GM23248 (cell line): ENCODE measurements at regions not wholly inside any gene's neighbourhood (a gene's known extent, or its start where the extent isn't known, plus 50 kb on each side); places are given as distances from the start of the nearest gene placed in this dataset.

Experiments
- DNase-seq: peaks from one replicate; pipeline ENCODE4 v3.0.0-alpha.2; 2015
- H2AFZ ChIP-seq: fragments of 200-600 bp; sonication (generic); 2 replicates; pipeline ENCODE4 v1.6.1; 2016; ENCODE audit warnings: antibody characterized with exemption
- H3F3A ChIP-seq: fragments of 200-600 bp; sonication (generic); 2 replicates; pipeline ENCODE4 v1.6.1; 2016; ENCODE audit warnings: mild to moderate bottlenecking, antibody characterized with exemption, mixed run types; ENCODE audit not compliant: insufficient read depth
- H3K27ac ChIP-seq: fragments of 200-600 bp; sonication (generic); 2 replicates; pipeline ENCODE4 v1.5.1; 2016; ENCODE audit warnings: mild to moderate bottlenecking
- H3K27me3 ChIP-seq: fragments of 200-600 bp; sonication (generic); replicated peaks from 2 replicates; pipeline ENCODE4 v1.6.1; 2016; ENCODE audit warnings: mild to moderate bottlenecking; ENCODE audit not compliant: insufficient read depth
- H3K36me3 ChIP-seq: fragments of 200-600 bp; sonication (generic); 2 replicates; pipeline ENCODE4 v1.6.1; 2016; ENCODE audit warnings: low read depth, mild to moderate bottlenecking
- H3K4me1 ChIP-seq: fragments of 200-600 bp; sonication (generic); 2 replicates; pipeline ENCODE4 v1.6.1; 2016; ENCODE audit warnings: mild to moderate bottlenecking; ENCODE audit not compliant: insufficient read depth
- H3K4me2 ChIP-seq: fragments of 200-600 bp; sonication (generic); one replicate; pipeline ENCODE4 v1.6.1; 2016; ENCODE audit warnings: mild to moderate bottlenecking; ENCODE audit not compliant: unreplicated experiment
- H3K4me3 ChIP-seq: fragments of 200-600 bp; sonication (generic); 2 replicates; pipeline ENCODE4 v1.5.1; 2016; ENCODE audit warnings: mild to moderate bottlenecking
- H3K79me2 ChIP-seq: fragments of 200-600 bp; sonication (generic); 2 replicates; pipeline ENCODE4 v1.6.1; 2016; ENCODE audit warnings: mild to moderate bottlenecking; ENCODE audit not compliant: insufficient read depth
- H3K9ac ChIP-seq: fragments of 200-600 bp; sonication (generic); 2 replicates; pipeline ENCODE4 v1.6.1; 2016; ENCODE audit warnings: mild to moderate bottlenecking
- H3K9me2 ChIP-seq: fragments of 200-600 bp; sonication (generic); 2 replicates; pipeline ENCODE4 v1.6.1; 2016; ENCODE audit warnings: mixed run types, mild to moderate bottlenecking, moderate library complexity; ENCODE audit not compliant: insufficient read depth
- H3K9me3 ChIP-seq: fragments of 200-600 bp; sonication (generic); one replicate; pipeline ENCODE4 v1.6.1; 2017; ENCODE audit warnings: low read depth
- H4K20me1 ChIP-seq: fragments of 200-600 bp; sonication (generic); 2 replicates; pipeline ENCODE4 v1.6.0; 2016; ENCODE audit not compliant: insufficient read depth
- EZH2 ChIP-seq: fragments of 200-600 bp; sonication (generic); IDR thresholded peaks from 2 replicates; pipeline ENCODE4 v1.6.1; 2018; ENCODE audit warnings: antibody characterized with exemption, mild to moderate bottlenecking; ENCODE audit not compliant: insufficient read depth, poor library complexity, severe bottlenecking
- EZH2phosphoT487 ChIP-seq: fragments of 200-600 bp; sonication (generic); IDR thresholded peaks from 2 replicates; pipeline ENCODE4 v1.6.1; 2018; ENCODE audit warnings: antibody characterized with exemption, moderate library complexity, mild to moderate bottlenecking, low read depth; ENCODE audit not compliant: insufficient read depth
- WGBS, 2 experiments: methylation state at CpG; one replicate each; pipeline ENCODE4 v1.1.6; 2015 to 2017; ENCODE audit warnings: low lambda C conversion rate in 2 of 2, low coverage in 1 of 2; ENCODE audit errors: missing lambda C conversion rate in 2 of 2; 5-methylcytosine and 5-hydroxymethylcytosine counted together
- in situ Hi-C: fragments of 300-500 bp; cut with MboI; formaldehyde crosslinking; loops from 2 replicates; pipeline ENCODE4 v1.15.0; 2020

GRCh38 chr5:121218086-121218485, 633.6 kb upstream of the FTMT start:
- no peaks in the 10 kb centered on the region for H3K9me3 ChIP-seq
- no peak overlapping the region for H3K4me2 ChIP-seq
- no peak for DNase-seq
- H3K4me3 ChIP-seq = no peak overlapping the region
- H3K9me2 ChIP-seq = no peaks in the 10 kb centered on the region
- H3K4me1 ChIP-seq = no peaks in the 10 kb centered on the region; the same call in 1 of the 2 replicates
- H3F3A ChIP-seq = no peaks in the 10 kb centered on the region
- TF ChIP-seq EZH2phosphoT487 = no peak
- no peak for TF ChIP-seq EZH2
- in situ Hi-C loops = no loop called here
- H3K27ac ChIP-seq = no peak overlapping the region
- no peaks in the 10 kb centered on the region for H3K79me2 ChIP-seq
- no peak overlapping the region for H2AFZ ChIP-seq
- WGBS, 2 experiments = 54 to 63% methylated on average over 1 of the region's 1 CpG
- no peaks in the 10 kb centered on the region for H4K20me1 ChIP-seq
- H3K36me3 ChIP-seq = no peaks in the 10 kb centered on the region
- H3K9ac ChIP-seq = no peak overlapping the region
- no peaks in the 10 kb centered on the region for H3K27me3 ChIP-seq

- no peaks in the 10 kb centered on the region for H3K79me2 ChIP-seq
- no peak overlapping the region for H3K4me3 ChIP-seq
- no peaks in the 10 kb centered on the region for H3K36me3 ChIP-seq
- TF ChIP-seq EZH2 (no peak), EZH2phosphoT487 (no peak)
- H2AFZ ChIP-seq = no peak overlapping the region
- H3K4me2 ChIP-seq = no peak overlapping the region
- H3K9me3 ChIP-seq = no peaks in the 10 kb centered on the region
- 51 to 61% methylated on average over 3 of the region's 3 CpGs for WGBS, 2 experiments
- no peaks in the 10 kb centered on the region for H3F3A ChIP-seq
- no peaks in the 10 kb centered on the region for H3K9me2 ChIP-seq
- no peak overlapping the region for H3K27ac ChIP-seq
- H3K27me3 ChIP-seq = no peaks in the 10 kb centered on the region
- no peaks in the 10 kb centered on the region; the same call in 1 of the 2 replicates for H3K4me1 ChIP-seq
- H4K20me1 ChIP-seq = no peaks in the 10 kb centered on the region
- DNase-seq = no peak
- H3K9ac ChIP-seq = no peak overlapping the region
- in situ Hi-C loops = no loop called here
These were observed 630.2 kb upstream of the FTMT start for GRCh38 chr5:121221483-121221882.

- H2AFZ ChIP-seq = no peak overlapping the region
- H3K36me3 ChIP-seq = no peaks in the 10 kb centered on the region
- no peak overlapping the region for H3K9ac ChIP-seq
- no peak for DNase-seq
- H3K9me2 ChIP-seq = no peaks in the 10 kb centered on the region
- no peaks in the 10 kb centered on the region for H3K27me3 ChIP-seq
- no peak overlapping the region for H3K27ac ChIP-seq
- no peaks in the 10 kb centered on the region for H3F3A ChIP-seq
- no peak overlapping the region for H3K4me2 ChIP-seq
- no peak for TF ChIP-seq EZH2
- no peak for TF ChIP-seq EZH2phosphoT487
- WGBS, 2 experiments = 19% methylated on average over 2 of the region's 2 CpGs
- in situ Hi-C loops = no loop called here
- no peaks in the 10 kb centered on the region for H4K20me1 ChIP-seq
- no peaks in the 10 kb centered on the region for H3K79me2 ChIP-seq
- H3K4me1 ChIP-seq = no peaks in the 10 kb centered on the region
- no peak overlapping the region for H3K4me3 ChIP-seq
- no peaks in the 10 kb centered on the region for H3K9me3 ChIP-seq
These were observed 624.9 kb upstream of the FTMT start for GRCh38 chr5:121226765-121227164.

- Histone ChIP-seq H3K27me3 (no peaks in the 10 kb centered on the region), H3K4me2 (no peak overlapping the region), H2AFZ (no peak overlapping the region), H3K79me2 (no peaks in the 10 kb centered on the region), H3K4me1 (no peaks in the 10 kb centered on the region), H3K27ac (no peak overlapping the region), H3F3A (no peaks in the 10 kb centered on the region), H3K9ac (no peak overlapping the region), H4K20me1 (no peaks in the 10 kb centered on the region), H3K4me3 (no peak overlapping the region), H3K36me3 (no peaks in the 10 kb centered on the region), H3K9me3 (no peaks in the 10 kb centered on the region), H3K9me2 (no peaks in the 10 kb centered on the region)
- TF ChIP-seq EZH2phosphoT487 = no peak
- DNase-seq = no peak
- in situ Hi-C loops = no loop called here
These were observed 611.7 kb upstream of the FTMT start for GRCh38 chr5:121239951-121240350.

GRCh38 chr5:121246971-121247370, 604.7 kb upstream of the FTMT start:
- H3K27me3 ChIP-seq = no peaks in the 10 kb centered on the region
- no peak overlapping the region for H3K4me3 ChIP-seq
- no peaks in the 10 kb centered on the region for H3K9me2 ChIP-seq
- TF ChIP-seq EZH2 (no peak), EZH2phosphoT487 (no peak)
- DNase-seq = no peak
- no peak overlapping the region for H2AFZ ChIP-seq
- no peaks in the 10 kb centered on the region for H3K9me3 ChIP-seq
- no peak overlapping the region for H3K4me2 ChIP-seq
- no peaks in the 10 kb centered on the region for H4K20me1 ChIP-seq
- in situ Hi-C loops = no loop called here
- 50 to 52% methylated on average over 3 of the region's 3 CpGs for WGBS, 2 experiments
- peaks cover 5% of the 10 kb centered on the region; the same call in 1 of the 2 replicates for H3K4me1 ChIP-seq
- no peak overlapping the region for H3K27ac ChIP-seq
- no peaks in the 10 kb centered on the region for H3K36me3 ChIP-seq
- H3F3A ChIP-seq = no peaks in the 10 kb centered on the region
- H3K79me2 ChIP-seq = no peaks in the 10 kb centered on the region
- H3K9ac ChIP-seq = no peak overlapping the region
